GM12892 (cell line): ENCODE measurements at regions not wholly inside any gene's neighbourhood (a gene's known extent, or its start where the extent isn't known, plus 50 kb on each side); places are given as distances from the start of the nearest gene placed in this dataset.

Experiments used
- POLR2A ChIP-seq: IDR thresholded peaks from 2 replicates; pipeline ENCODE4 v1.6.1; 2011; ENCODE audit warnings: low read depth, low read length, control low read depth
- POLR2AphosphoS5 ChIP-seq: IDR thresholded peaks from 2 replicates; pipeline ENCODE4 v1.6.1; 2011; ENCODE audit warnings: low read depth, low read length, control low read depth
- TAF1 ChIP-seq: IDR thresholded peaks from 2 replicates; pipeline ENCODE4 v1.6.1; 2011; ENCODE audit warnings: low read depth, mild to moderate bottlenecking, control low read depth, low read length, borderline replicate concordance

- TF ChIP-seq POLR2AphosphoS5, result no peak
- no peak for TF ChIP-seq POLR2A
- TF ChIP-seq TAF1, result no peak
These were observed 225.4 kb downstream of the DKK1 start for GRCh38 chr10:52539463-52539862.
